SKM-1 treated with dmso at 0.1 percent for 144 hours (cell line): ENCODE measurements at regions not wholly inside any gene's neighbourhood (a gene's known extent, or its start where the extent isn't known, plus 50 kb on each side); places are given as distances from the start of the nearest gene placed in this dataset.

Source experiments
- DNase-seq: peaks from one replicate; lab custom pipeline; 2025; ENCODE audit not compliant: unreplicated experiment; lab: John Stamatoyannopoulos, UW

- no peak for DNase-seq
These were observed 281.5 kb downstream of the HTR1B start for GRCh38 chr6:77181749-77182148.

DNA sequence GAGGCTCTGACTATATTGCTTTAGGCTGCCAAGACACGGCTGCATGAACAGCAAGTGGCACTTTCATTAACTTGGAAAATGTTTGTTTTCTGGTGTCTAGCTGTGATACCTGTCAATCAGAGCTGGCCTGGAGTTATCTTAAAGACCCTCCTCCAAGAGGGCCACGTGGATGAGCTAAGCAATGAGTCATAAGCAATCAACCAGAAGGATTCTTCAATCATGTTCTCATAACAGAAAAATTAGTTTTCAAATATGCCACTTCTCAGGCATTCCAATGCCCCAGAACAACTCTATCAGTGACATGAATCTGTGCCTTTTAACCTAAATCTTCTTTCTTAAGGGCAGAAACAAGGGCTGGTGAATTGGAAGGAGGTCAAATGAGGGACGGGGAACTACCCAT lies 283.0 kb downstream of the HTR1B start:
- no peak for DNase-seq

- DNase-seq = no peak
These were observed 284.5 kb downstream of the HTR1B start for GRCh38 chr6:77178821-77179220.

GRCh38 chr6:77177470-77177869 lies 285.8 kb downstream of the HTR1B start:
- DNase-seq = no peak

GRCh38 chr6:77173472-77174074 lies 289.7 kb downstream of the HTR1B start:
- DNase-seq = no peak

- no peak for DNase-seq
These were observed 290.7 kb downstream of the HTR1B start for GRCh38 chr6:77172578-77172977.

DNA sequence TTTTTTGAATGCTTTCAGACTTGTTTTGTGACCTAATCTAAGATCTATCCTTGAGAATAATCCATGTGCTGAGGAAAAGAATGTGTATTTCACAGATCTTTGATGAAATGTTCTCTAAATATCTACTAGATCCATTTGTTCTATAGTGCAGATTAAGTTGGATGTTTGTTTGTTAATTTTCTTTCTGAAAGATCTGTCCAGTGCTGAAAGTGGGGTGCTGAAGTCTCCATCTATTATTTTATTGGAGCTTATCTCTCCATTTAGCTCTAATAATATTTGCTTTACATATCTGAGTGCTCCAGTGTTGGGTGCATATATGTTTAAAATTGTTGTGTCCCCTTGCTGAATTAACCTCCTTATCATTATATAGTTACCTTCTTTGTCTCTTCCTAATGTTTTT lies 303.6 kb downstream of the HTR1B start:
- no peak for DNase-seq

GRCh38 chr6:77151241-77151640 lies 312.1 kb downstream of the HTR1B start:
- DNase-seq = no peak

- DNase-seq = no peak
These were observed 312.6 kb downstream of the HTR1B start for GRCh38 chr6:77150736-77151135.

DNA sequence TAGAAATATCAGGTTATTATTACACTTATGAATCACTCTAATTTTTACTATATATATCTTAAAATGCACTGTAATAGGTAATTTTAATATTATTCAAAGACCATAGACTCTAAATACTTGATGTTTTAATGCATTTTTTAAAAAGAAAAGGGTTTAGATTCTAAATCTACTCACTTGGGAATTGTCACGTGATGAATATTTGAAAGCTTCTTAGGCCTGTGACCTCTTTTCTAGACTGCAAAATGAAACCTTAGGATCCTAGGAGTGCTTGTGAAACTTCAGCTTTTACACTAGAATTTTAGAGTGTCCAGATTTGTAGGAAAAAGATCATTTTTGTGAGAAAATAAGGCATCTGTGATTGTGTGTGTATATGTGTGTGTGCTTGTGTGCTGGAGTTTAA lies 318.0 kb downstream of the HTR1B start:
- DNase-seq = no peak

GRCh38 chr6:77143659-77144447 lies 319.4 kb downstream of the HTR1B start:
- no peak for DNase-seq

DNA sequence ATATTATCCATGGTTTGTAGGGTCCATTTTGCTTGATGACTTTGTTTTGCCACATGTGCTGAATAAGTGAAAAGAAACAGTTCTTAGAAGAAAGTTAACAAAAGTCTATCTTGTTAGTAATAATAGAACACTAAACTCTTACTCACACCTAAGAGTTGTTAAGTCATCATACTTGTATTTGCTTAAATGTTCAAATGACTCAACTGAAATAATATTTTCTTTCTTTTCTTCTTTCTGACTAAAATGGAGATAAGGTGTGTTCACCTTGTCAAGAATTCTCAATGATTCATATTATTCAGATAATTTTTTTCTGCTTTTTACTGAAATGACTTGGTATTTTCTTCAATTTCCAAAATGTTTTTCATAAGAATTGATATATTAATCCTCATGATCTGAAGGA lies 327.2 kb downstream of the HTR1B start:
- DNase-seq = no peak

- DNase-seq = no peak
These were observed 330.3 kb downstream of the HTR1B start for GRCh38 chr6:77133031-77133430.

DNA sequence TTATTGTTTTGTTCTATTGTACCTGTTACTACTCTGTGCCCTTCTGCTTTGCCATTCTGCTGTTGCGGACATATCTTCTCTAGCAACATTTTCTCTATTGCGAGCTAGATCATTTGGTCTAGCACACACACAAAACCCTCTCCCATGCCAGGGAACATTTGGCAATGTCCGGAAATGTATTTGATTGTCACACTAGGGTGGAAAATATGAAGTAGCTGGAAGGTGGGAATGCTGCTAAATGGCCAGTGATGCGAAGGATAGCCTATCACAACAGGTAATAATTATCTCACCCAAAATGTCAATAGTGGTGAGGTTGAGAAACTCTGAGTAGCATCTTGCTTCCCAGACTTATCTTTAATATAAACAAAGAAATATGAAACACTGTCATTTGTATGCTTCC lies 331.9 kb downstream of the HTR1B start:
- DNase-seq = no peak

DNA sequence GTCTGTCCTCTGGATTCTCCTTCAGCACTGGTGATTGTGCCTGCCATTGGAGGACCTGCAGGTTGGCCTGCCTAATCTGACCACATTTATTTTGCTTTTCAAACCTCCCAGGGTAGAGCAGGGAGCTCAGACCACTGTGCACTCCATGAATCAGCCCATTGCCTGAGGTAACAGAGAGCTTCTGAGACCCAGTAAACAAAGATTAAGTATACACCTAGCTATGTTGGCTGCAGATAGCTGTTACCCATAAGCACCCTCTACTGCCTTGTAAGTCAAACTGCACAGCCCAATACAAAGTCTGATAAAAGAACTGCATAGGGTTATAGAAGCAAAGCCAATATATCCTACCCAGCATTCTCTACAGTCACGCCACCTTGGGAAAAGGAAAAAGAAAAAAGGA lies 338.7 kb downstream of the HTR1B start:
- DNase-seq = no peak

GRCh38 chr6:77123527-77123926 lies 339.8 kb downstream of the HTR1B start:
- DNase-seq = no peak

DNA sequence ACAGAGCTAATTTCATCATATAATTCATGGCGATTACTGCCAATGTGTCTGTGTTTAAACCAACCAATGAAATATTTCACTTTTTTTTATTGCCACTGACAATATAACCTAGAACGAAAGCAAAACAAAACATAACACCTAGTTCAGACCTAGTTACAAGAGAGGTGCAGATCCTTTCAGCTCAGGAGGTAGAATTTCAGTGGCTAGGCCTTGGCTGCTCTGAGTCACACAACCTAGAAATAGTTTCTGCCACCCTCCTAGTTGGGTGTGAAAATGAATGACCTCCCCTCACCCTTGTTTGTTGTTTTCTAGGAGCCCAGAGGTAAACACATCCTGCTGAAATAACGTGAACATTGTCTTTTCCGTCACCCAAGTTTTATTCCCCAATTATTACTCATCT lies 356.3 kb downstream of the HTR1B start:
- no peak for DNase-seq

GRCh38 chr6:77105091-77105490 lies 358.2 kb downstream of the HTR1B start:
- DNase-seq = no peak

- peak; percentile 72 for DNase-seq
These were observed 365.4 kb downstream of the HTR1B start for GRCh38 chr6:77097940-77098339.

DNA sequence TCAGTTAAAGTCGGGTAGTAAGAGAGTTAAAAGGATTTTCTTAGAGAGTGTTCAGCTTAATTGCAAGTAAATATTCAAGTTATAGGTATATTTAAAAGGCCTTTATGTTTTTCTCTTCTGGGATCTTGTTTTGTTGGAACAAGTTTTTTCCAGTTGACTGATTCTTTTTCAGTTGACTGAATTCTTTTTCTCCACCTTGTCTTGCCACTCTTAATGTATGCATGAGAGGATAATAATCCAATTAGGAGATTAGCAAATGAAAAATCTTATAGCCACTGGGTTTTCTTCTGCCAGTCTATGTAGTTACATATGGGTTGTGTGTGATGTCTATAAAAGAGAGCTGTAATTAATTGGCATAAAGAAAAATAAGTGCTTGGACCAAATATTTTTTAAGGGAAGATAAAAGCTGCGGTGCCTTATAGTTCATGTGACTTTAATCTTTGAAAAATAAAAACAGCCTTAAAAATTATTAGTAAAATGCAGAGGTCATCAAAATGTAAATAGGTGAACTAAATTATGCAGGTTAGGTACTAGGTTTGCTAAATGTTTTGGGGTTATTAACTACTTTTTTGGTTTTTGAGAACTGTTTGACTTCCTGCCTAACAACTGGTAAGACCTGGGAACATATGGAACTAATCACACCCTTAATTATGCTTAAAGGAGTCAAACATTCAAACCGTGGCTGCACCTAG lies 367.2 kb downstream of the HTR1B start:
- DNase-seq = no peak

GRCh38 chr6:77094821-77095220 lies 368.5 kb downstream of the HTR1B start:
- no peak for DNase-seq

DNA sequence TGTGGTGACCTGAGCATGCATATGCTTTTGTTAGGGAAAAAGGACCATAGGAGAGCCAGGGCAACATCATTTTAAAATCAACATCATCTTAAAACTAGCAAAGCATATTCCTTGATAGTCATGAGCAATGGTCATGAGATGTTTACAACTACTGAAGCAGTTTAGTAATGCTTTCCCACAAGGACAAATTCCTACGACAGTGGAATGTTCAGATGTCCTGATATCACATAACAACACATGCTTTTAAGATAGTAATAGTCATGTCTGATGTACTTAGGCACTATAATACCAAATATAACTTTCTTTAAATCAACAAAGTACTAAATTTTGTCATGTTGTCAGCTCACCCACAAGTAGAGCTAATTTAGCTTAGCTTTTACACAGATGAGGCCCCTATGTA lies 370.3 kb downstream of the HTR1B start:
- DNase-seq = no peak
